ENCODE measurements at regions not wholly inside any gene's neighbourhood (a gene's known extent, or its start where the extent isn't known, plus 50 kb on each side); places are given as distances from the start of the nearest gene placed in this dataset.

DNA sequence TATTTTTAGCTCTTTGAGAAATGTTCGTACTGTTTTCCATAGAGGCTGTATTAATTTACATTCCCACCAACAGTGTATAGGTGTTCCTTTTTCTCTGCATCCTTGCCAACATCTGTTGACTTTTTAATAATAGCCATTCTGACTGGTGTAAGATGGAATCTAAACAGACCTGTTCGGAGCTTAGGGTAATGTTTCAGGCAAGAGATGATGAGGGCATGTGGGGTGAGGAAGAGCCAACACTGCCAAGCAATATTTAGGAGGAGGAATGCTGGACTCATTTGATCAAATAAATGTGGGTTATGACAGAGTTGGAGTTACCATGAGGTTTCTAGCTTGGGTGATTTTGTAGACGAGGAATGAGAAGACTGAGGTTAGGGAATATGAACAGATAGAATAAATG lies 382.9 kb downstream of the KLF12 start:
- H3K9ac ChIP-seq (ENCODE audit: low read depth in 2 of 2, low read length in 2 of 2): no peak overlapping the region
- TF ChIP-seq, protein P1, sequence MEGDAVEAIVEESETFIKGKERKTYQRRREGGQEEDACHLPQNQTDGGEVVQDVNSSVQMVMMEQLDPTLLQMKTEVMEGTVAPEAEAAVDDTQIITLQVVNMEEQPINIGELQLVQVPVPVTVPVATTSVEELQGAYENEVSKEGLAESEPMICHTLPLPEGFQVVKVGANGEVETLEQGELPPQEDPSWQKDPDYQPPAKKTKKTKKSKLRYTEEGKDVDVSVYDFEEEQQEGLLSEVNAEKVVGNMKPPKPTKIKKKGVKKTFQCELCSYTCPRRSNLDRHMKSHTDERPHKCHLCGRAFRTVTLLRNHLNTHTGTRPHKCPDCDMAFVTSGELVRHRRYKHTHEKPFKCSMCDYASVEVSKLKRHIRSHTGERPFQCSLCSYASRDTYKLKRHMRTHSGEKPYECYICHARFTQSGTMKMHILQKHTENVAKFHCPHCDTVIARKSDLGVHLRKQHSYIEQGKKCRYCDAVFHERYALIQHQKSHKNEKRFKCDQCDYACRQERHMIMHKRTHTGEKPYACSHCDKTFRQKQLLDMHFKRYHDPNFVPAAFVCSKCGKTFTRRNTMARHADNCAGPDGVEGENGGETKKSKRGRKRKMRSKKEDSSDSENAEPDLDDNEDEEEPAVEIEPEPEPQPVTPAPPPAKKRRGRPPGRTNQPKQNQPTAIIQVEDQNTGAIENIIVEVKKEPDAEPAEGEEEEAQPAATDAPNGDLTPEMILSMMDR (IDR thresholded peaks at IDR 0.05): no peak
- H3K36me3 ChIP-seq: no peaks in the 10 kb centered on the region
- no peaks in the 10 kb centered on the region for H3K9me3 ChIP-seq
- no peaks in the 10 kb centered on the region for H3K27me3 ChIP-seq
- H3K4me1 ChIP-seq: no peaks in the 10 kb centered on the region
- intact Hi-C loops (cut with DNase I): loop anchor here (5.0 to 10.0 kb wide), 2 partner anchors 84 to 1471 kb away; no protein-coding TSS in a partner anchor
- no peak overlapping the region for H3K4me3 ChIP-seq
- H3K27ac ChIP-seq: no peak overlapping the region
- DNase-seq: no peak

DNA sequence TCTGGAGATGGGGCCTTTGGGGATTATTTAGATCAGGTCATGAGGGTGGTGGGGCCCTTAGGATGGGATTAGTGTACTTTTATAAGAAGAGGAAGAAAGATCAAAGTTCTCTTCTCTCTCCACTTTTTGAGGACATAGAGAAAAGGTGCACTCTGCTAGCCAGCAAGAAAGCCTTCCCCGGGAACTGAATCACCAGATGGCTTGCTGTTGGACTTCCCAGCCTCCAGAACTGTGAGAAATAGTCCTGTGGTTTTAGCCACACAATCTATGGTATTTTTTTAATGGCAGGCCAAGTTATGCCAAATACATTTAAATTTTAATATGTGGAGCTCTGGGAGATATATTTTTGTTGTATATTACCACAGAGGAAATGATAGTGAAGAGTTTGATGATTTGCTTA lies 385.8 kb downstream of the KLF12 start:
- no peak overlapping the region for H3K4me3 ChIP-seq
- TF ChIP-seq, protein P1 (IDR thresholded peaks at IDR 0.05): no peak
- intact Hi-C loops (cut with DNase I): no loop called here

DNA sequence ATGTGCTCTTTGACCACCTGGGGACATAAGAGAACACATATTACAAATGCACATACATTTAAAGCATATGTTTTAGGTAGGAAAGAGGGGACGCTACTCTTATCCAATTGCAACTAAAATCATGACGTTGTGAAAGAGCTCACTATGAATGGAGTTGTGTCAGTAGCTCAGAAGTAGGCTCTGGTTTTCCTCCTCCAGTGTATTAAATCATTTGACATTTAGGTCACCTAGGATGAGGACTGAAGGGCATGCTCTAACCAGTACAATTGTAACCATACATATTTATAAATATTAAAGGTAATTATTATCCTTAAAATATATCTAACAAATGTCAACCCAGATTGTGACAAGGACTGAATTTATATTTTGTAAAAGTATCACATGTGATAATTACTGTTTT lies 389.0 kb downstream of the KLF12 start:
- Histone ChIP-seq H3K9me3 (no peaks in the 10 kb centered on the region), H3K9ac (ENCODE audit: low read depth in 2 of 2, low read length in 2 of 2) (no peak overlapping the region), H3K4me3 (no peak overlapping the region), H3K36me3 (no peaks in the 10 kb centered on the region), H3K27me3 (no peaks in the 10 kb centered on the region), H3K27ac (no peak overlapping the region), H3K4me1 (no peaks in the 10 kb centered on the region)
- TF ChIP-seq, protein P1 (IDR thresholded peaks at IDR 0.05): no peak
- intact Hi-C loops (cut with DNase I): no loop called here
- DNase-seq: no peak

More for the DNA sequence above, 385.8 kb downstream of the KLF12 start:
- DNase-seq: no peak
- Histone ChIP-seq H3K36me3 (no peaks in the 10 kb centered on the region), H3K27me3 (no peaks in the 10 kb centered on the region), H3K9ac (ENCODE audit: low read depth in 2 of 2, low read length in 2 of 2) (no peak overlapping the region), H3K4me1 (no peaks in the 10 kb centered on the region), H3K9me3 (no peaks in the 10 kb centered on the region), H3K27ac (no peak overlapping the region)

DNA sequence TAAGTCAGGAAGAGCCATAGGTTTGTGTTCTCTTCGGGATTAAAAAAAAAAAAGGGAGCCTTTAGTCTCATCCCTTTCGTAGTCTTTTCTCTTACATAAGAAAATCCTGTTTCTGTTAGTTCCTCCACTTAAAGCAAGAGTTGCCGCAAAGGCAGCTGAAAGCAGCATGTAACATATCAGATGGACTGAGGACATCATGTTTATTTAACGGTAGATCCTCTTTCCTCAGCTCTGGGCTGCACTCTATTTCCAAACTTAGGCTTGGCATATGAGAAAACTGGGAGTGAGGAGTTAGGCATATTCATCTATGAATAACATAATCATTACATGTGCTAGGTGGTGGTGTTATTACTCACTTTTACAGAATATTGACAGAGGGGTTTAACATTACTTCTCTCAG lies 391.2 kb downstream of the KLF12 start:
- Histone ChIP-seq H3K4me1 (no peaks in the 10 kb centered on the region), H3K36me3 (no peaks in the 10 kb centered on the region), H3K9me3 (no peaks in the 10 kb centered on the region), H3K27ac (no peak overlapping the region), H3K4me3 (no peak overlapping the region), H3K9ac (ENCODE audit: low read depth in 2 of 2, low read length in 2 of 2) (no peak overlapping the region), H3K27me3 (no peaks in the 10 kb centered on the region)
- TF ChIP-seq, protein P1 (IDR thresholded peaks at IDR 0.05): no peak
- no peak for DNase-seq
- intact Hi-C loops (cut with DNase I): no loop called here

DNA sequence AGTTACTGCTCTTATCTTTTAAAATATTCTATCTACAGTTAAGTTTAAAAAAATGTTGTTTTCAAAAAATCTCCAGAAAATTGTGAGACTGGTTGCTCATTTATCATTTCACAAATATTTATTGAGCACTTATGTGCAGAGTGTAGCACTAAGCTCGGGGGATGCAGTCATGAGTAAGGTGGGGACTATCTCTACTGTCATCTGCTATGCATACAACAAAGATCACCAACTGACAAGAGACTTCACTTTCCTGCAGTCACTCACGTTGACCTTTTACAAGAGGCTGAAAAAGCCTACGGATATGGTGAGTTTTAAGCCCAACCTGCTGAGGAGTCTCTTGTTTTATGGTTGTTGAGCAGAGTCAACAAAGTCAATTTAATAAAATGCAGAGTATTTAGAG lies 392.5 kb downstream of the KLF12 start:
- Histone ChIP-seq H3K9me3 (no peaks in the 10 kb centered on the region), H3K27ac (no peak overlapping the region), H3K27me3 (no peaks in the 10 kb centered on the region), H3K9ac (ENCODE audit: low read depth in 2 of 2, low read length in 2 of 2) (no peak overlapping the region), H3K4me1 (no peaks in the 10 kb centered on the region), H3K4me3 (no peak overlapping the region), H3K36me3 (no peaks in the 10 kb centered on the region)
- intact Hi-C loops (cut with DNase I): no loop called here
- TF ChIP-seq, protein P1 (IDR thresholded peaks at IDR 0.05): no peak
- no peak for DNase-seq

DNA sequence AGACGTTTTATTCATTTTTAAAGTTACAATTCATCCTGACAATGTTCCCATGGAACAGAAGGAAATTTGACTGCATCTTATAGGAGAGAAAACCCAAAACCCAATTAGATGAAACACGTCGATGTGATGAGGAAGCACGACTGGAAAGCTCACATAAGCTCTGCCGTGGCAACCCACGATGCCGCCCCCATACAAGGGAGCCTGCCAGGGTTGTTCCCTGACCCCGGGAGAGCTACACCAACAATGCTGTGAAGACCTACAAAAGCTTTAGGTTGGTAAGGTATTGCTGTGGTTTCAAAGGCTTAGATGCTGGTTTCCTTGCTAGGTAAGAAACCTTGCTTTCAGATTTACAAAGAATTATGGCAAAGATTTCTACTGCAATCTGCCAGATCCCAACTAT lies 393.1 kb downstream of the KLF12 start:
- Histone ChIP-seq H3K36me3 (no peaks in the 10 kb centered on the region), H3K27me3 (no peaks in the 10 kb centered on the region), H3K9me3 (no peaks in the 10 kb centered on the region), H3K9ac (ENCODE audit: low read depth in 2 of 2, low read length in 2 of 2) (no peak overlapping the region), H3K27ac (no peak overlapping the region), H3K4me3 (no peak overlapping the region), H3K4me1 (no peaks in the 10 kb centered on the region)
- intact Hi-C loops (cut with DNase I): no loop called here
- no peak for DNase-seq
- TF ChIP-seq, protein P1 (IDR thresholded peaks at IDR 0.05): no peak

Data from colonic mucosa (tissue), 4 donors.